ENCODE measurements at regions not wholly inside any gene's neighbourhood (a gene's known extent, or its start where the extent isn't known, plus 50 kb on each side); places are given as distances from the start of the nearest gene placed in this dataset.
"Not testable (repeated sequence)": the region's sequence is repeated elsewhere in the genome, so short reads cannot be mapped to it uniquely, and the experiment has no call there.

DNA sequence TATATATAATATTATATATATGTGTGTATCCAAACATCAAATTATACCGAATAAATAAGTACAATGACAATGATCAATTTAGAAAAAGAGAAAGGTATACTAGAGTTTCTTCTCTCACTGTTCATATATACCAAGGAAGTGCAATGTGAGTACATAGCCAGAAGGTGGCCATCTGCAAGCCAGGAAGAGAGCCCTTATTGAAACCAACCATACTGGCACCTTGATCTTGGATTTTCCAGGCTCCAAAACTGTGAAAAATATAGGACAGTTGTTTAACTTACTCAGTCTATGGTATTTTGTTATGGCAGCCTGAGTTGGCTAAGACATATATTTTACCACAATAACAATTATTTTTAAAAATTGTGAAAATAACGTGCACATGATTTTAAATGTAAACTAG, 1490.2 kb upstream of the SLC39A10 start:
- DNase-seq: no peak

DNA sequence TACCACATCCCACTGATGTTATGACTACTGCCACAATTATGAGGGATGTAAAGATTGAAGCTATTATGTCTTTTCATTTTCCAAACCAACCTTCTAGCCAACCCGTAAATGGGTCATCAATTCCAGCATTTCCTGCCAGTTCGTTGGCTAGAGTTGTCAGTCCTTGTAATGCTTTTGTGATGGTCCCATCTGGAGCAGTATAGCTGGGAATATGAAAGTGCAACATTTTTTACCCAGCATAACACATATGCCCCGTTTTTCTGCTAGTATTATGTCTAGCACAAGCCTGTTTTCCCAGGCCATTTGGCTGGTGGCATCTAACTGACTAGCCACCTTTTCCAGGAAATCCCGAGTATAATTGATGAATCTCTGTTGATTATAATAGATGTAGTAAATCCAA, 1501.6 kb upstream of the SLC39A10 start:
- no peak for DNase-seq

DNA sequence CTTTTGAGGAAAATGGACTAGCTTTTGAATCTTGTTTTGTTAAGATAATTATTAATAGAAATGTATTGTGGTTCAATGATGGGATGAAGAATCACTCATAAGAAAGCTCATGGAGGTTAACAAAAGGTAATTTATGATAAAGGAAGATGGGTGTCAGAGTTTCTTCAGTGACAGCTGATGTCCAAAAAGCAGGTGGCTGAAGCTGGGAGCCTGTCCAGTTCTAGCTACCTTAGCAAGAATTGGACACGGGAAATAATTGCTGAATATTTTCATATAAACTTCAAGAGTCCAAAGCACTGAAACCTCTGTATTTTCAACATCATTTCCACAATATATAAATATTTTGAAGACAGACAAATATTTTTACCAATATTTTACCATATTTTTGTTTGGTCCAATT, 1505.8 kb upstream of the SLC39A10 start:
- no peak for DNase-seq

DNA sequence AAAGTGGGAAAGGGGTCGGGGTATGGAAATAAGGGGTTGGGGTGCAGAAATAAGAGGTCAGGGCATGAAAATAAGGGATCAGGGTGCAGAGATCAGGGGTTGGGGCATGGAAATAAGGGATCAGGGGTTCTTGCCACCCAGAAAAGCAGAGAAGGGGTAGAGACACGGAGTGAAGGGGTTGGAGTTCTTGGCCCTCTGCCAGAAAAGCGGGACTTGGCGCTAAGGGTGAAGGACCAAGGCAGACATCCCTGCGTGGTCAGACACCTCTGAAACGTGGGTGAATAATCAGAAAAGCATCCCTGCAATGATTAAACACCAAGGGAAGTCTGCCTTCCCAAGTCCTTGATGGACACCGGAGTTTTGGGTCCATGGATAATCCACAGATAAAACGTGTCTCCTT, 1521.6 kb upstream of the SLC39A10 start:
- DNase-seq: no peak

DNA sequence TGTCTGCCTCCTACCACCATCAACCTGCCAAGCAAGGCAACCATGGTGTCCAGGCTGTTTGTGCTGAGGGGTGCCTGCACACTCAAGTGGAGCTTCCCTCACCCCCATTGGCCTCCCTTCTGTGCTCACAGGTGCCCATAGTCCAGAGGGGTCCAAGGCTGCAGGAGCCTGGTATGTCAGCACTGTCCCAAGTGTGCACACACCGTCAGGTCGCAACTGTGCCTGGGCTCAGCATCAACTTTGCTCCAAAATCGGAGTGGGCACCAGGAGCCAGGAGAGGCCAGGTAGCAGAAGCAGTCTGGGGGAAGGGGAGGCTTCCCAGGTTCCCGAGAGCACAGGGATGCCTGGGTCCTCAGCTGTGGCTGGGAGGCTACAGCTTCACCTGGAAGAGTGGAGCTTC, 1528.2 kb upstream of the SLC39A10 start:
- no peak for DNase-seq

DNA sequence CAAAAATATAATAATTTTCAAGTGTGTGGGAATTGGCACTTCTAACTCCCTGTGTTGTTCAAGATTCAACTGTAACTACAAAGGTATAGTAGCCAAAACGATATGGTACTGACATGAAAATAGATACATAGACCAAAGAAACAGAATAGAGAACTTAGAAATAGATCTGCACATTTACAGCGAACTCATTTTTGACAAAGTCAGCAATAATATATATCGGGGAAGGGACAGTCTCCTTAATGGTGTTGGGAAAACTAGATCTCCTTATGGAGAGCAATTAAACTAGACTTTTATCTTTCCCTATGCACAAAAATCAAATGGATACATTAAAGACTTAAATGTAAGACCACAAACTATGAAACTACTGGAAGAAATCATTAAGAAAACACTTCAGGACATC, 1530.6 kb upstream of the SLC39A10 start:
- DNase-seq: no peak

DNA sequence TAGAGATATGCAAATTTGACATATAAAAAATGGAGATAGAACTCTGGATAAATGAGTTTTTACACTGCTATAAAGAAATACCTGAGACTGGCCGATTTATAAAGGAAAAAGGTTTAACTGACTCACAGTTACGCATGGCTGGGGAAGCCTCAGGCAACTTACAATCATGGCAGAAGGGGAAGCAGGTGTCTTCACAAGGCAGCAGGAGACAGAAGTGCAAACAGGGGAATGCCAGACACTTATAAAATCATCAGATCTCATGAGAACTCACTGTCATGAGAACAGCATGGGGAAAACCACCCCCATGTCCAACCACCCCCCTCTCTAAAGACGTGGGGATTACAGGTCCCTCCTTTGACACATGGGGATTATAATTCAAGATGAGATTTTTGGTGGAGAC, 1540.2 kb upstream of the SLC39A10 start:
- DNase-seq: no peak

DNA sequence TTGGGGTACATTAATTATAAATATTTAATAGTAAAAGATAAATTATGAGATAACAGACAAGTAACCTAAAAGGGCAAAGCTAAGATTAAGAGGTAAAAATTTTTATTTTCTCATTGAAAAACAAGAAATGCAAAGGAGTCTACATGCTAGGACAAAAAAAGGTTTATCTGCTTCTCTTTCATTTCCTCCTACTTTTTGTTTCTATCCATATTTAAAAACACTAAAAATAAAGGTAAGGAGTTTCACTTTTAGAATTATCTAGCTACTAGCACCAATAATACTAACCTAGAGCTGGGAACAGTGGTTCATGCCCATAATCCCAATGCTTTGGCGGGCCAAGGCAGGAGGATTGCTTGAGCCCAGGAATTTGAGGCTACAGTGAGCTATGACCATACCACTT, 1551.7 kb upstream of the SLC39A10 start:
- no peak for DNase-seq

DNA sequence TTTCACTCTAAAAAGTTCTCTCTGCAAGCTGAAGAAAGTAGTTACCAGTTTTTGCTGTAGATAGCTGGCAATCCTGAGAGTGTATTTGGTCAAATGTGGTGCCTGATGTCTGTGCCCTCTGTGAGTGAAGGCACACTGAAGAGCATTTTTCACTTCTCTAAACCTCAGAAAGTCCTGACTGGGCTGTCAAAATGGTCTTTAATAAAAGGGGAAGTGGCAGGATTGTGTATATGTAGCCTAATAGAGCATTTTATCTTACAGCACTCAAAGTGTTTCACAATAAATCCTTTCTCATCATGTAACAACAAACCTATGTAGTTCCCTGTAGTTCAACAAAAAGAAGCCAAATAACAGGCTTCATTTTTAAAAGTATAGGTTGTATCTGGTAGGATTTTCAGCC, 1552.3 kb upstream of the SLC39A10 start:
- no peak for DNase-seq

DNA sequence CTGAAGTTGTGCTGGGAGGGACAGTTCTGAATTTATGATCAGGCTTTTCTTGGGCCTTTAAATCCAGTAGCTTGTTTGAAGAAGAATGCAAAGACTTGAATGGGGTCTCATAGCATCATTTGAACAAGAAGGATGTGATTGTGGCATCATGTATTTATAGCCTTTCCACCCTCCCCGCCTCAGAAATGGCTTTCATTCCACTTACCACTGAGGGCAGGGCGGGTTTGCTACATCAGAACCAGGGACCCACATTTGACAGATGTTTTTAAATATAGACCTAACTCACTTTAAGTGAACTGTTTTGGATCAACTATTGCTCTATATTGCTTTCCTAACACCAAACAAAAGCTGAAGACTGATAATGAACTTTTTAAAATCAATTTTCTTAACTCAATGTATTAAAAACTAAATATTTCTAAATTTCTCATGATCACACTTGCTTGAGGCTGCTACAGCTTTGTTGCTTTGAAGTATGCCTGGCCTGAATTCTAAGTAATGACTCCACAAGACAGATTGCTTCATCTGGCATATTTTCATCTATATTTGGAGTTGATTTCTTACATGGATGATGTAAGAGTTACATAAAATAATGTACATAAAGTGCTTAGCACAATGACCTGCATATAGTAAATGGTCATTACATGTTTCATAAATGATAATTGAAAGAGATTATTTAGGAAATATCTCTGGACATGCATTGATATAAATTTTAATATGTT, 1552.9 kb upstream of the SLC39A10 start:
- DNase-seq: no peak

DNA sequence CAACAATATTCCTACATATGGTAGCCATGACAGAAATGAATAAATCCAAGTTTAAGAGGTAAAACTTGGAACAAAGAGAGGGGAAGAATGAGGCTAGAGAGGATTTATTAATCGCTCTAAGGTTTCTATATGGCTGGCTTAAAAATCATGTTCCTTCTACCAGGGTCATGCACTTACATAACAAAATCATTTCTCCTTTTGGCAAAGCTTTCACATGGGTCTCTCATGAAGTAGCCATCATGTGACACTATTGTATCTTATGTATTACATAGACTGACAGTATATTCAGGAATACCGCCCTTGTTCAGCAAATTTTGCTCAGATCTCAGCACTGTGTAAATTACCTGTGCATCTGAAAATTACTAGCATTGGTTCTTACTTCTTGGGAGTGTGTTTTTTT, 1554.5 kb upstream of the SLC39A10 start:
- DNase-seq: no peak

DNA sequence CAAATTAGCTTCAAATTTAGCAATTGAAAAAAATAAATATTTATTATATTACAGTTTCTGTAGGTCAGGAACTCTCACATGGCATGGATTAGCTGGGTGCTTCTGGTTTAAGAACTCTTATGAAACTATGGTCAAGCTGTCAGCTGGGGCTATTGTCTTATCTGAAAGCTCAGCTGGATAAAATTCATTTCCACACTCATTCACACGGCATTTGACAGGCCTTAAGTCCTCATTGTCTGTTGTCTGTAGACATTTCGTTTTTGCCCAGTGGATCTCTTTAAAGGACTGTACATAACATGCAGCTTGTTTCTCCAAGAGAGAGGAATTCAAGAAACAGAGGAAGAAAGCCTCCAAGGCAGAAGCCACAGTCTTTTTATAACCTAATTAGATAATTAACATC, 1556.8 kb upstream of the SLC39A10 start:
- no peak for DNase-seq

DNA sequence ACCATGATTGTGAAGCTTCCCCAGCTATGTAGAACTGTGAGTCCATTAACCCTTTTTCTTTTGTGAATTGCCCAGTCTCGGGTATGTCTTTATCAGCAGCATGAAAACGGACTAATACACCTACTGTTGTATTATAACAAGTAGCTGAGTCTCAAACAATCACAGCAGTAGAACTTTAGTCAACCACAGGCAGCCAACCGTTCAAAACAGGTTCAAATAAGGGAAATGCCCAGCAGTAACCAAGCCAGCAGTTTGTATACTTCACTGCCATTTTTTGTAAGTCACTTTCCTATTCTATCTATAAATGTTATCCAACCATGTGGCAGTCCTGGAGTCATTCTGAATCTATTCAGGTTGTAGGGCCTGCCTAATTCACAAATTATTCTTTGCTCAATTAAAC, 1560.6 kb upstream of the SLC39A10 start:
- DNase-seq: no peak

DNA sequence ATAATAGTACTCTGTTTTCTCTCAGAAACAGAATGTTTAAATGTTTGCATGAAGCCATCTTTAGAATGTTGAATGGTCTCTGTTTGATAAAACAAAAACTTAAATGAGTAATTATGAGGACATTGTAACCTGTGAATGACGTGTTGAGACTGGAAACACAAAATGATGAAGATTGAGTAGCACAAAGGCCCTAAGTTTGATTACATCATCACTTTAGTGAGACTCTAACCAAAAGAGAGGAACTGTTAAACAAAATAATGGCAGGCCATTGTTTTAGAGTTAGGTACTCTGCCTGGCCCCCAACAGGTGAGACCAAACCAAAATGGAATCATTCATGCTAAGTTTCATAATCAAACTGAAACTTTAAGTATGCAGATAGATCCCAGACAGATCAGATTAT, 1561.7 kb upstream of the SLC39A10 start:
- no peak for DNase-seq

DNA sequence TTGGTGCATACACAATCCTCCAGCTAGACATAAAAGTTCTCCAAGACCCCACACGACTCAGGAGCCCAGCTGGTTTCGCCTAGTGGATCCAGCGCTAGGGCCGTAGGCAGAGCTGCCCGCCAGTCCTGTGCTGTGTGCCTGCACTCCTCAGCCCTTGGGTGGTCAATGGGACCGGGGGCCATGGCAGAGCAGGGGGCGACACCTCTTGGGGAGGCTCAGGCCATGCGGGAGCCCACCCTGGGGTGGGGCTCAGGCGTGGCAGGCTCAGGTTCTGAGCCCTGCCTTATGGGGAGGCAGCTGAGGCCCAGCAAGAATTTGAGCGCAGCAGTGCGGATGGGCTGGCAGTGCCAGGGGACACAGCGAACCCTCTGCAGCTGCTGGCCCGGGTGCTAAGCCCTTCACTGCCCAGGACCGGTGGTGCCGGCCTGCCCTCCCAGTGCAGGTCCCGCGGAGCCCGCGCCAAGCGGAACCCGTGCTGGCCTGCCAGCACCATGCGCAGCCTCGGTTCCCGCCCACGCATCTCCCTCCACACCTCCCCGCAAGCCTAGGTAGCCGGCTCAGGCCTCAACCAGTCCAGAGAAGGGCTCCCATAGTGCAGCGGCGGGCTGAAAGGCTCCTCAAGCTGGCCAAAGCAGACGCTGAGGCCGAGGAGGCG, 1566.6 kb upstream of the SLC39A10 start:
- DNase-seq: no peak

DNA sequence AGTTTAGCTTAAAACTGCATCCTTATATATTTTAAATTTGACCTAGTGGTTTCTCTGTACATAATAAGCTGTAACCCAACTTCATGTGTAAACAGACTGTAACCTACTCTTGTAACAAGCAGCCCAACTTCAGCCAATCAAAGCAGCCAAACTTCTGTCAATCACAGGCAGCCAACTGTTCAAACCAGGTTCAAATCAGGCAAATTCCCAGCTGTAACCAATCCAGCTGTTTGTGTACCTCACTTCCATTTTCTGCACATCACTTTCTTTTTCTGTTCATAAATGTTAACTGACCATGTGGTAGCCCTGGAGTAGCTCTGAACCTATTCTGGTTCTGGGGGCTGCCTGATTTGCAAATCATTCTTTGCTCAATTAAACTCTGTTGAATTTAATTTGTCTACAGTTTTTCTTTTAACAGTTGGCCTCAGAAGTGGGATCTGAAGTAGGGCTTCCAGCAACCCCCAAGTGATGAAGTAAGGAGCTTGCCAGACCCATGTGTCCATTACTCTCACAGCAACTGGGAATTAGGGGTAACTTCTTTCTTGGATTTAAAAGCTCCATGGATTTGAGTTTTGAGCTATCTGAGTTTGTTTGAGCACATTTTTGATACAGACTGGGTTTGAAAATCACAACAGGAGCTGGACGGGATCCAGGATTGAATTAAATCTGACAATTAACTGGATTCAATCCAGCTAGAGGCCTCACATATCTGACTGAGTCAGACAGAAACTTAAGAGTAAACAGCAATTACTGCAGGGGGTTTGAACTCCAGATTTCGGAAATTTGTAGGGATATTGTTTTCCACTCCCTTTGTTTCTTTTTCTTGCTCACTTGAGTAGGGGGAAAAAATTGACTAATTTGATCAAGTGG, 1569.7 kb upstream of the SLC39A10 start:
- no peak for DNase-seq

DNA sequence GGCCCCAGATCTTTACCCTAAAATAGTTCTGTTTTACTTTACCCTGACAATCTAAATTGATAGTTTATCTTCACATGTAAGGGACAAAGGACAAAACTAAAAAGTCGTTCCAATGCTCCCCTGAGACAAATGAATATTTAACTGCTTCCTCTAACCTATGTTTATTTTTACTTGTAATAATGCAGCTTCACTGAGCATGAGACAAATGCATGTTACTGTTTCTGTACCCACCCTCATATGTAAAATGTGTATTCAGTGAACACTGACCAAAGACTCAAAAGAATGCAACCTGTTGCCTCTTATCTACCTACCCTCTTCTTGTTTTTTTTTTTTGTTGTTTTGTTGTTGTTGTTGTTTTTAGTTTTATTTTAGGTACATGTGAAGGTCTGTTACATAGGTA, 1570.9 kb upstream of the SLC39A10 start:
- DNase-seq: no peak

DNA sequence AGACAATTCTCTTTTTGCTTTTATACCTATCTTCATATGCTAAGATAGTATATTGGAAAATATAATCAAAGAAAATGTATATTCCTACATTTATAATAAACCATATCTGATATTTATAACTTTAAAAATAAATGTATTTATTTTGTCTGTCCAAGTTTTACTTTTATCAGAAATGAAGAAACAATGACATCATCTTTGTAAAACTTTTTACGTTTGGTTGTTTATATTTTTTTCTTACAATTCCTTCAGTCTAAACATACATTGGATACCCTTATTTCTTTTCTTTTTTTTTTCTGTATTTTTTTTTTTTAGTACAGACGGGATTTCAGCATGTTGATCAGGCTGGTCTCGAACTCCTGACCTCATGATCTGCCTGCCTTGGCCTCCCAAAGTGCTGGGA, 1577.0 kb upstream of the SLC39A10 start:
- no peak for DNase-seq

DNA sequence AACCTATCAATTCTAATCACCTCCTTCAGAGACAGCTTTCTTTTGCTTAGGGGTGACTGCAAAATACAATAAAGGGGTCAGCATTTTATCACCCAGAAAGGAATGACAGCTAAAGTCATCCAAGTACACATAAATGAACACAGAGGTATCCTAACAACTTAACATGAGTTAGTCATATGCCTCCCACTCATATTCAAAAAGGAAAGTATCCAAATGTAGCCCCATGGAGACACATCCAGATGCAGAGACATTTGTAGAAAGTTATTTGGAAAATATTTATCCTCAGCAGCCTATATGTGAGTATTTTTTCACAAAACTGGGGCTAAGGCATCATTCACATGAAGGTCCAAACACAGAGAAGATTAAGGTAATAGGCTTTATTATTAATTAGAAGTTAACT, 1579.7 kb upstream of the SLC39A10 start:
- no peak for DNase-seq

DNA sequence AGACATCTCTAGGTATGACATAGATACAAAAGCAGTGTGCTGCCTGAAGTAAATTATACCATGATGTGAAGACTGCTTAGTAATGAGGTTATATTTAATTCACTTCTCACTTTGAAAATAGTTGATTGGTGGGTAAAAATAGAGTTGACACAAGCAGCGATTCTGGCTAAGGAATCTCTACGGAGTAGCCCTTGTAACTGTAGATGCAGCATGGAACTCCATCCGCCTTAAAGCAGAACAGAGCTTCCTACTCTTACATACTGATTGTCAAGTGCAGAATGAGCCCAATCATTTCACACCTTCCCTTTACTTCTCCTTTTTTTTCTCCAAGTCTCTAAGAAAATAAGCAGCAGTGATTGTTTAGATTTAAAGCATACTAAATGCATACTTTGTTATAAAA, 1594.6 kb upstream of the SLC39A10 start:
- DNase-seq: no peak

DNA sequence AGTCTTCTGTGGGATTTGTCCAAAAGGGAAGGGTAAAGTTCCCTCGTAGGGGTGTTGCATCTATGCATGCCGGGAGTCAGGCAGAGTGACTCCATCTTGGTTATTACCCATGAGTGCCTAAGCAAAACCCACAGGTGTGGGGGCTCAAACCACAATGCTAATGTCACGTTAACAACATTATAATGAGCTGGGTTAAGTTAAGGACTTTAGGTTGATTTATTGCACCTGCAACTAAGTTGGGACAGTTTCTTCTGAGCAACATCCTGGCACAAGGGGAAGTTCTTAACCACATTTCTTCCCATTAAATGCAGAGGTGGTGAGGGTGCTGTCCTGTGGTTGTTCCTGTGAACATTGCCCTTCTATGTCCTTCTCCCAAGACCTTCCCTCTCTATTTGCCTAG, 1596.8 kb upstream of the SLC39A10 start:
- no peak for DNase-seq

DNA sequence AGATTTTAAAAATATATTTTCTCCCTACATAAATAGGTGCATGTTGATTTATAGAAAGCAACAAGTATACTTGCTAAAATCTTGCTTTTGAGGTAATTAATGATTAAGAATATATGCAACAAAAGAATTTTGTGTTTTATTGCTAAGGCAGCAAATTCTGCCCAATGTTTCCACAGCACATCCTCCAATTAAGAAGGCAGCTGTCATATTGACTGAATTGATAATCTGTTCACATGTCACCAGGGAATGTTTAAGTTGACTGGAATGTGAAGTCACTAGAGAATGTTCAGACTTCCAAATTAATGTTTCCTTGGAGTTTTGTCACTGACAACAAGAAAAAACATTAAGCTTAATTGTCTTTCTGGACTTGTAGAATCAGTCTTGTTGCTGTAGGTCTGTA, 1602.7 kb upstream of the SLC39A10 start:
- no peak for DNase-seq

DNA sequence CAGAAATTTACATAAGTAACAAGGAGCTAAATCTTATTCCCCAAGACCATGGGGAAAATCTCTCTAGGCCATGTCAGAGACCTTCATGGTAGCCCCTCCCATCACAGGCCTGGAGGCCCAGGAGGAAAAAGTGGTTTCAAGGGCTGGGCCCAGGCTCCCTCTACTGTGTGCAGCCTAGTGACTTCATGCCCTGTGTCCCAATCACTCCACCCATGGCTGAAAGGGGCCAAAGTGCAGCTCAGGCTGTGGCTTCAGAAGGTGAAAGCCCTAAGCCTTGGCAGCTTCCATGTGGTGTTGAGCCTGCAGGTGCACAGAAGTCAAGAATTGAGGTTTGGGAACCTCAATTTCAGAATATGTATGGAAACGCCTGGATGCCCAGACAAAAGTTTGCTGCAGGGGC, 1612.7 kb upstream of the SLC39A10 start:
- no peak for DNase-seq

DNA sequence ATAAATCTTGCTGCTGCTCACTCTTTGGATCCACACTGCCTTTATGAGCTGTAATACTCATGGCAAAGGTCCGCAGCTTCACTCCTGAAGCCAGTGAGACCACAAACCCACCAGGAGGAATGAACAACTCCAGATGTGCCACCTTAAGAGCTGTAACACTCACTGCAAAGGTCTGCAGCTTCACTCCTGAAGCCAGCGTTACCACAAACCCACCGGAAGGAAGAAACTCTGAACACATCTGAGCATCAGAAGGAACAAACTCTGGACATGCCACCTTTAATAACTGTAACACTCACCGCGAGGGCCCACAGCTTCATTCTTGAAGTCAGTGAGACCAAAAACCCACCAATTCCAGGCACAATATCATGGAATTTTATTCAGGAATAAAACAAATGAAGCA, 1635.9 kb upstream of the SLC39A10 start:
- not testable (repeated sequence) for DNase-seq
